GM12891 (cell line): ENCODE measurements at regions not wholly inside any gene's neighbourhood (a gene's known extent, or its start where the extent isn't known, plus 50 kb on each side); places are given as distances from the start of the nearest gene placed in this dataset.

Source experiments
- PAX5 ChIP-seq: IDR thresholded peaks from 2 replicates; pipeline ENCODE4 v1.6.1; 2011; ENCODE audit warnings: low read length, moderate library complexity, mild to moderate bottlenecking; ENCODE audit not compliant: insufficient read depth, severe bottlenecking
- POLR2A ChIP-seq: IDR thresholded peaks from 2 replicates; pipeline ENCODE4 v1.6.1; 2011; ENCODE audit warnings: low read depth, low read length, control low read depth
- POLR2AphosphoS5 ChIP-seq: IDR thresholded peaks from 2 replicates; pipeline ENCODE4 v1.6.1; 2011; ENCODE audit warnings: low read depth, low read length, control low read depth
- POU2F2 ChIP-seq: IDR thresholded peaks from 2 replicates; pipeline ENCODE4 v1.6.1; 2011; ENCODE audit warnings: low read depth, mild to moderate bottlenecking, control low read depth, low read length, moderate library complexity
- SPI1 ChIP-seq: IDR thresholded peaks from 2 replicates; pipeline ENCODE4 v1.6.1; 2011; ENCODE audit warnings: low read depth, low read length, control low read depth
- TAF1 ChIP-seq: IDR thresholded peaks from 2 replicates; pipeline ENCODE4 v1.6.1; 2011; ENCODE audit warnings: low read depth, low read length, control low read depth

- TF ChIP-seq TAF1 (no peak), SPI1 (no peak), POLR2AphosphoS5 (no peak), POLR2A (no peak), PAX5 (no peak), POU2F2 (no peak)
These were observed 256.8 kb upstream of the NCAM2 start for GRCh38 chr21:20741445-20741844.
